GM21423 (cell line): ENCODE measurements at regions not wholly inside any gene's neighbourhood (a gene's known extent, or its start where the extent isn't known, plus 50 kb on each side); places are given as distances from the start of the nearest gene placed in this dataset.

Experiments
- ATAC-seq: cut with Tn5 transposase; IDR thresholded peaks from one replicate; pipeline ENCODE4 v1.9.1; 2021; ENCODE audit warnings: mild to moderate bottlenecking, moderate library complexity; ENCODE audit not compliant: unreplicated experiment

- no peak for ATAC-seq
Measured at GRCh38 chr12:25009496-25010092, 60.7 kb upstream of the BCAT1 start.

DNA sequence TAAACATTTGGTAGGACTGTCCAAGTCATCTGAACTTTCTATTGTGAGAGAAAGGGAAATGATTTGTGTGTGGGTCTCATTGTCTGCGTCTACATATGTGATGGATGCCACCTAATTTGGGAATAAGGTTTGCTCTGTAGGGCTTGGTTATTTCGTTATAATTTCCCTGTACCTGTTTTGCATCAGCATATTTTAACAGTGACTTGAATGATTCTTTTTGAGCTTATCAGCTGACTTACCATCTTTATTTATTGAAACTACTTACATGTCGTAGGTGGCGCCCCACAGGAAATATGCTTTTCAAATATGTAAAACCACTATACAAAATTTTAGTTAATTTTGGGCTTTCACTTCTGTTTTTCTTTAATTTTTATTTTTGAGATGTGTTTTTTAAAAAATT lies 56.5 kb upstream of the BCAT1 start:
- ATAC-seq, result no peak

DNA sequence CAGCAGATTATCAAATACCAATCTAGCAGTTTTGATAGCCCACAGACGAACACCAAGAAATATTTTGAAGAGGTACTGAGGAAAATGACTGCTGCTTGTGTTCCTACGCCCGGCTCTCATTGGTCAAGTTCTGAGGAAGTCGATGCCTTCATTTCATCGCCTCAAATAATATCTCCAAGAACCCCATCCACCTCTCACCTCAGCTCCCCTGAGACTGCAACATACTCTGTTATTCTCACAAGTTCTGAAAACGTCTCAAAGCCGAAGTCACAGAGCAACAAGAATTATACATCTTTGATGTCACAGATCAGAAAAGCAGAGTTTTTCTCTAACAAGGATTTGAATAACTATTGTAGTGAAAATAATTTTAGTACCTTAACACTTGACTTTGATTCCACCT lies 55.5 kb upstream of the BCAT1 start:
- no peak for ATAC-seq

DNA sequence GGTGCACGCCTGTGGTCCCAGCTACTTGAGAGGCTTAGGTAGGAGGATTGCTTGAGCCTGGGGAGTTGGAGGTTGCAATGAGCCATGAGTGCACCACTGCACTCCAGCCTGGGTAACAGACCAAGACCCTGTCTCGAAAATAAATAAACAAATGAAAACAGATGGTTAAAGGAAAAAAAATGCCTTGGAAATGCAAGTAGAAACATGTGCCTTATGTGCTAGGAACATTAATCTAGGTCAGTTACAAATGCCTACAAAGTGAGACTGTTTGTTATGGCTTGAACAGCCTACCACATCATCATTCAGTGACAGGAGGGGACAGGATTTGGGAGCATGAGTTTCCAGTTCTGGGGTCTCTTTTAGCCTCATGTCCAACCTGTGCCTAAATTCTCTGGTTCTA lies 52.4 kb upstream of the BCAT1 start:
- ATAC-seq, result no peak
